GM19238 (cell line): ENCODE measurements at regions not wholly inside any gene's neighbourhood (a gene's known extent, or its start where the extent isn't known, plus 50 kb on each side); places are given as distances from the start of the nearest gene placed in this dataset.
"Not testable (repeated sequence)": the region's sequence is repeated elsewhere in the genome, so short reads cannot be mapped to it uniquely, and the experiment has no call there.

ENCODE experiments used
- DNase-seq: peaks from one replicate; pipeline ENCODE4 v3.0.0; 2011; ENCODE audit warnings: low spot score; ENCODE audit not compliant: insufficient read length

GRCh38 chr5:174481737-174482136 is 242.6 kb upstream of the MSX2 start:
- no peak for DNase-seq

- DNase-seq, result no peak
Observed at GRCh38 chr5:174482607-174483024, 241.8 kb upstream of the MSX2 start.

GRCh38 chr5:174483411-174483810 is 241.0 kb upstream of the MSX2 start:
- no peak for DNase-seq

GRCh38 chr5:174489215-174489614 is 235.2 kb upstream of the MSX2 start:
- DNase-seq, result no peak

GRCh38 chr5:174489920-174490597 is 234.3 kb upstream of the MSX2 start:
- DNase-seq, result no peak

- no peak for DNase-seq
Observed at GRCh38 chr5:174490728-174491127, 233.7 kb upstream of the MSX2 start.

- no peak for DNase-seq
Observed at GRCh38 chr5:174491265-174491664, 233.1 kb upstream of the MSX2 start.

GRCh38 chr5:174491761-174492350 is 232.5 kb upstream of the MSX2 start:
- no peak for DNase-seq

- DNase-seq, result no peak
Observed at GRCh38 chr5:174493530-174493929, 230.9 kb upstream of the MSX2 start.

GRCh38 chr5:174497939-174498338 is 226.4 kb upstream of the MSX2 start:
- DNase-seq, result not testable (repeated sequence)

GRCh38 chr5:174498575-174498974 is 225.8 kb upstream of the MSX2 start:
- DNase-seq, result not testable (repeated sequence)

GRCh38 chr5:174500636-174501035 is 223.7 kb upstream of the MSX2 start:
- DNase-seq, result no peak

GRCh38 chr5:174501461-174502069 is 222.8 kb upstream of the MSX2 start:
- no peak for DNase-seq

GRCh38 chr5:174503086-174503460 is 221.3 kb upstream of the MSX2 start:
- DNase-seq, result no peak

GRCh38 chr5:174503461-174504265 is 220.7 kb upstream of the MSX2 start:
- no peak for DNase-seq

- DNase-seq, result no peak
Observed at GRCh38 chr5:174504266-174504726, 220.1 kb upstream of the MSX2 start.

- DNase-seq, result no peak
Observed at GRCh38 chr5:174505621-174506020, 218.8 kb upstream of the MSX2 start.

GRCh38 chr5:174510782-174511453 is 213.5 kb upstream of the MSX2 start:
- DNase-seq, result not testable (repeated sequence)

GRCh38 chr5:174511714-174512253 is 212.6 kb upstream of the MSX2 start:
- DNase-seq, result no peak

- no peak for DNase-seq
Observed at GRCh38 chr5:174514325-174514724, 210.1 kb upstream of the MSX2 start.

- DNase-seq, result no peak
Observed at GRCh38 chr5:174514983-174515394, 209.4 kb upstream of the MSX2 start.
